Muscle of arm (tissue), 1 donor: ENCODE measurements at regions not wholly inside any gene's neighbourhood (a gene's known extent, or its start where the extent isn't known, plus 50 kb on each side); places are given as distances from the start of the nearest gene placed in this dataset.
"Not testable (repeated sequence)": the region's sequence is repeated elsewhere in the genome, so short reads cannot be mapped to it uniquely, and the experiment has no call there.

Experiments used
- DNase-seq: peaks from one replicate; pipeline ENCODE4 v3.0.0-alpha.2; 2013

DNA sequence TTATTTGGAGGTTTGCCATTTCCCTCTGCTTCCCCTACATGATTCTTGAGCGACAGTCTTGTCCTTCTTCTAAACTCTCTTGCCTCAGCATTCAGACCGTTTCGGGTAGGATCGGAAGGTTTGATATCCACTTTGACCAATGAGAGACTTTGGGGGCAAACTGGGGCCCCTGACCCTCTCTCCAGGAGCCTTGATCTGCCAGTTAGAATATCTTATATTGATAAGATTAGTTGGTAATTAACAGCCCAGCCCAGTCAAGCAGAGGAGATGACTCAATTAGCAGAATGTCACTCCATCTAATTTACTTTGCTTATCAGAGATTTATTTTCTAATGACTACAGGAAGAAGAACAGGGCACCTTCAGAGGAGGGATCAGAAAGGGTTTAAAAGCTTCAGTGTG, 532.8 kb downstream of the XYLT1 start:
- DNase-seq, result no peak

DNA sequence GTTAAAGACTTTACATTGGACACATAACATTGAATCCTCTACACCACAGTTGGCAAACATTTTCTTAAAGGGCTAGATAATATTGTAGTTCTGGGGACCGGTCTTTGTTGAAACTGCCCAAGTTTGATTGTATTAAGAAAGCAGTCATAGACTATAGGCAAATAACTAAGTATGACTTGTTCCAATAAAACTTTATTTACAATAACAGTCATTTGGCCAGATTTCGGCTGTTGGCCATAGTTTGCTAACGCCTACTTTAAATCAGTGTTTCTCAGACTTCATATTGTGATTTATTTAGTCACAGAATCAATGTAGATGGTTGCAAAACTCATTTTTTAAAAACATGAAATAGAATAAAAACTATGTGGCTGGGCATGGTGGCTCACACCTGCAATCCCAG, 531.8 kb downstream of the XYLT1 start:
- no peak for DNase-seq

DNA sequence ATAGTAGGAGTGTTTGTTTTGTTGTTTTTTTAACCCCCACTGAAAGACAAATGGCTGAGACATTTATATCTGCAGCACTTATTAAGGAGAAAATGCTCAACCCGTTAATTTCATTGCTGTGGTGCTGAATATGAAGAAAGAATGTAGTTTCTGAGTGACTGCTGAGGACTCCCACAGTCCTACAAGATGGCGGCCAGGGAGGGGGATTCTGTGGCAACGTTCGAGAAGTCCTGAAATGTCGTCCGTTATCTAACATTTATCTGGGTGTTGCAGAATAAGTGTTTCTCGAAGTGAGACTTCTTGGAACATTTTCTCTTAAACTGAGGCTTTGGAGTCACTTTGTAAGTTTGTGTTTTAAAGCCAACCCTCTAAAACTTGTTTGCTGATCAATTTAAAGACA, 530.4 kb downstream of the XYLT1 start:
- no peak for DNase-seq

DNA sequence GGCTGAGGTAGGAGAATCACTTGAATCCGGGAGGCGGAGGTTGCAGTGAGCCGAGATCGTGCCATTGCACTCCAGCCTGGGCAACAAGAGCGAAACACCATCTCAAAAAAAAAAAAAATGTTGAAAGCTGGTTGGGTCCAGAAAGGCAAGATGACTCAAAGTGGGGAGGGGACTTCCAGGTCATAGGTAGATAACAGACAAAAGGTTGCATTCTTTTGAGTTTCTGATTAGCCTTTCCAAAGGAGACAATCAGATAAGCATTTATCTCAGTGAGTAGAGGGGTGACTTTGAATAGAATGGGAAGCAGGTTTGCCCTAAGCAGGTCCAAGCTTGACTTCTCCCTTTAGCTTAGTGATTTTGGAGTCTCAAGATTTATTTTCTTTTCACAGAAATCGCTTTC, 527.9 kb downstream of the XYLT1 start:
- DNase-seq, result not testable (repeated sequence)

DNA sequence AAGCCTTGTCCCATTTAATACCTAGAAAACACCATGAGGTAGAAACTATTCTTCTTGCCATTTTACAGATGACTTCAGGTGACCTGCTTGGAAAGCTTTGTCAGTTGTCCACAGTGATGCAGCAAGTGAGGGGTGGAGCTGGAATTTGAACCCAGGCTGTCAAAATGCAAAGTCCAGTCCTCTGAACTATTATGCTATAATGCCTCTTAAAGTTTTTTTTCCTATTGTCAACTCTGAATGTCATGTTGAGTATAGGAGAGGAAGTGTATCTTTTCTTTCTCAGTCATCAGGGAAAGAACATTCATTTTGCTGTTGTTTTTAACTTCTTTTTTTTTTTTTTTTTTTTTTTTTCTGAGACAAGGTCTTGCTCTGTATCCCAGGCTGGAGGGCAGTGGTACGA, 525.6 kb downstream of the XYLT1 start:
- no peak for DNase-seq

DNA sequence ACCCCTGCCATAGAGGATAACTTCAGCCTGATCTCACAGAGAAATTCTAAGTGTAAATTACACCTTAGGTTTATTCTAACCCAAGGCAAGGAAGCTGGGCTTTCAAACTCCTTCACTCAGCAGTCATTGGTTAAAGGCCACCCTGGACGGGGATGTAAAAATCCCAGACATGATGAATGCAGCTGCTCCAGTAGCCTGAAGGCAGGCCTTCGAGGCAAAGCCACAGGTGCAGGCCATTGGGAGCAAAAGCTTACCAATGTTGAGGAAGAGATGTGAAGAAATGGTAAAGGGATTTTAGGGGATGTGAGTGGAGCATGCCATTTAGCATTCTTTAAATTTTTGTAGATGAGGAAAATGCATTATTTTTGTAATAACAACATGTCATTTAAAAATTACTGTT, 514.4 kb downstream of the XYLT1 start:
- DNase-seq, result no peak

DNA sequence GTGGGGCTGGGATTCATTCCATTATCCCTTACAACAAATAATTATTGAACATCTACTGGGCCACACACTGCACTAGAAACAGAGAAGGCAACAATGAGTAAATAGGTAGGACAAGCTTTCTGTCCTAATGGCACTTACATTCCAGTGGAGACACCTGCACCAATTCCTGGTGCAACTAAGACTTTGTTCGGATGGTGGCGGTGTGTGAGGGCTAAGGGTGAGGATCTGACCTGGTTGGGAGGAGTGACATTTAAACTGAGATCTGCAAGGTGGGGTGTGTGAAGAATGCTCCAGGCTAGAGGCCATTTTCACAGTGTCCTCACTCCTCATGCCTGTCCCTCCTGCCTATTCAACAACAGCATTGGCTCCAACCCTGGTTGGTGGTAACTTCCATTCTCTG, 510.0 kb downstream of the XYLT1 start:
- no peak for DNase-seq

DNA sequence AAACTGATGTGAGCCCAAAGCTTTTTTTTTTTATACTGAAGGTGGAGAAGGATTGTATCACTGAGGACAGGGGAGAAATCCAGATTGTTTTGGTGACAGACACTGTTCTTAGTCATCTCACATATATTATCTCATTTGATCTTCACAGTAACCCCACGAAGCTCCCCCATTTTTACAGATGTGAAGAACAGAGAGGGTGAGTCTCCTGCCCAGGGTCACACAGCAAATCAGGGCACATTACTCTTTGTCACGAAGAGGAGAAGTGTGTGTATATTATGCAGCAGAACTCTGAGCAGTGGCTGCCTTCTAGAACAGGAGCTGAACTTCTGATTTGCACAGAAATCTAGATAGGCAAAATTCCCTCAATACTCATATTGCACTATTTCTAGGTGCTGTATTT, 504.3 kb downstream of the XYLT1 start:
- no peak for DNase-seq

DNA sequence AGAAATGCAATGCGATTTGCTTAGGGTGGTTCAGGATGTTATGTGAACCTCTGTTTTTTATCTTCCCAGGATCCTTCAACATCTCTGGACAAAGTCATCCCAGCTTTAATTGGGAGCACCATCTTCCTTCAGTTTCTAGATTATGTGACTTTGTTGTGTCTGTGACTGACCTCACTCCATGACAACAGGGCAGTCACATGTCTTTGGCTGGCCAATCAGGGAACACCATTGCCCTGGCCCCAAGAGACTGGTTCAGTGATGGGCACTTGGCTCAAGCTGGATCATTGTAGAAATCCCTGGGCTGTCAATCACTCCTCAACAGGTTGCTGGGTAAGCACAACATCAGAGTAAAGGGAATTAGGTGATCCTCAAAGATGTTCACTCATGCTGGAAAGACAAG, 499.7 kb downstream of the XYLT1 start:
- DNase-seq, result no peak

DNA sequence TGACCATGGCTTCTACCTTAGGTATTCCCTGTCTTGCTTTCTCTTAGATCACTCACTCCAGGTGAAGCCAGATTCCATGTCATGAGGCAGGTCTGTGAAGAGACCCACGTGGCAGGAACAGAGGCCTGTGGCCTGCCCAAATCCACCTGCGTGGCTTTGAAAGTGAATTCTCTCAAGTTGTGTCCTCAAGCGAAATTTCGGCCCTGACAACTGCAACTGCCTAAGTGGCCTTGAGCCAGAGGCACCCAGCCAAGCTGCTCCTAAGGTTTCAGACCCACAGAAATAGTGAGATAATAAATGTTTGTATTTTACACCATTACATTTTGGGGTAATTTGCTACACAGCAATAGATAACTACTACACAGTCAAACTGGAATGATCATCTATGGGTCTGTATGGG, 497.9 kb downstream of the XYLT1 start:
- DNase-seq, result no peak

DNA sequence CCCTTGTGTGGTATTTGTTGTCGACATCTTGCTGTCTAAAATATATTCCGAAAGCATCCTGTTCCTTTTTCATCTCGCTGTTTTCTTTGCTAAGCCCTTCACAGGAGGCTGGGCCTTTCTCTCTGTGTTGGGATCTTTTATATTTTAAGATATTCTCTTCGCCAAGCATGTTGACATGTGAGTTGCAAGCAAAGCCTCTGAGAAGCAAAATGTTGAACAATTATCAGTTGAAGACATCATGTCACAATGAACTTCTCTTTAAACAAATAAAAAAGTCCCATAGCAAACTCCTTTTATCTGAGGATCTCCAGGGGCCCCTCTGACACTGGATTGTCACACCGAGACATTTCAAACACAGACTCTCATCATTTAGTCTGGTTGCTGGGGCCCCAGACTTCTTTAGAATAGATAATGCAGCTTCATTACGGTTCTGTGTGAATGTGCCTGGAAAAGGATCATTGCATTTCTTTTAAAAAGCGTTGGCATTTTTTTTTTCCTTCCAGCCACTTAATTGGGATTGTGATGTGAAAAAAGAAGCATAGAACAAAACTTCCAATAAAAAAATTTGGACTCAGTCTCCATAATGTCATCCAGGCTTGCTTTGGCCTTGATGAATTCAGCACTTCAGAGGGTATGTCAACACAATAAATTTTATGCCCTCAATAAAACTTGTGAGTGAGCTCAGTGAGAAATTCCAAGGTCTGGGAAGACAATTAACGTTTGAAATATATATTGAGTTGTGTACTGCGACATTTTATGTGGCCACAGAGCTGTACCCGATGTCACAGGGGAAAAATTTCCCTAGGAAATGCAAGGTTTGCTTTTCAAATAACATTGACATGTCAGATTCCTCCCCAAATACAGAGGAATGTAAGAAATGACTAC, 496.8 kb downstream of the XYLT1 start:
- DNase-seq, result no peak

DNA sequence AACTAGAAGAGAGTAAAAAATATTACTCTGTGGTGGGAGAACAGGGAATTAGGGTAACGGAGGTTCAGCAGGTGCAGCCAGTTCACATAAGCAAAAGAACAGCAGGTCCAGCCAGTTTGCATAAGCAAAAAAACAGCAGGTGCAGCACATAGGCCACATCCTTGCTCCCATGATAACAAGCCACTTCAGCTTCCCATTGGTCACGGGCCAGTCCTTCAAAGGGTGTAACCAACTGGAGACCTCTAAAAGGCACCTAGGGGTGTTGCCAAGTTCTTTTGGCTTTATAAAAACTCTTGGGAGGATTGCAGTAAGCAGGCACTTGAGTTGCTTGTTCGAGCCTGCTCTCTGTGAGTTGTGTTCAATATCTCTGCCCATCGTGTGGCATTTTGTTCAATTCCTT, 488.1 kb downstream of the XYLT1 start:
- no peak for DNase-seq

DNA sequence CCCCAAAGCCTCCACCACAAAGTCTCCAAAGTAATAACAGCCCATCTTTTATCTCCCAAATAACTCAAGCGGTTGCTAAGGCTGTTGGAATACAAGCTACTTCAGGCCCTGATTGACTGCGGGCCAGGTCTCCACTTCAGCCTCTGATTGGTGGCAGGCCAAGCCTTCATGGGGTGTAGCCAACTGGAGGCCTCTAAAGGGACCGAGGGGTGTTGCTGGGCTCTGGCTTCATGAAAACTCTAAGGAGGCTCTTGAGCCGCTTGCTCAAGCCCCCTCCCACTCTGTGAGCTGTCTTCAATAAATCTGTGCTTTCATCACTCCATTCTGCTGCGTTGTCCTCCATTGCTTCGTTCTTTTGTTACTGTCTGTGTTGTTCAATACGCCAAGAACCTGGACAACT, 487.2 kb downstream of the XYLT1 start:
- DNase-seq, result no peak

DNA sequence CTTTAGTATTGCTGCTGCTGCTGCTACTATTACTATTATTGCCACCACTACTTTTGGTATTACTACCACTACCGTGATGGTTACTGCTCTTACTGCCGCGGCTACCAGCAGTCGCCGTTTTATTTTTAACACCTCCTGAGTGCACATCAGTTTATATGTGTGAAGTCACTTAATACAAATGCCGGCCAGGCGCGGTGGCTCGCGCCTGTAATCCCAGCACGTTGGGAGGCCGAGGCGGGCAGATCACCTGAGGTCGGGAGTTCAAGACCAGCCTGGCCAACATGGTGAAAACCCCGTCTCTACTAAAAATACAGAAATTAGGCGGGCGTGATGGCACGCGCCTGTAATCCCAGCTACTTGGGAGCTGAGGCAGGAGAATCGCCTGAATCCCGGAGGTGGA, 486.7 kb downstream of the XYLT1 start:
- DNase-seq, result not testable (repeated sequence)

DNA sequence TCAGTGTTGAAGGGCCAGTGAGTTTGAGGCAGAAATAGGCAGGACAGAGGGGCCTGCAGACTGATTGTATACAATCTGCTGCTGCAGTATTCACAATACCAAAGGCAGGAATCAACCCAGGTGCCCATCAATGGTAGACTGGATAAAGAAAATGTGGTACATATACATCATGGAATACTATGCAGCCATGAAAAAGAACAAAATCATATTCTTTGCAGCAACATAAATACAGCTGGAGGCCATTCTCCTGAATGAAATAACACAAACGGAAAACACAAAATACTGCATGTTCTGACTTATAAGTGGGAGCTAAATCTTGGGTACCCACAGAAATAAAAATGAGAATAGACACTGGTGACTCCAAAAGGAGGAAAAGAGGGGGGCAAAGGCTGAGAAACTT, 485.1 kb downstream of the XYLT1 start:
- no peak for DNase-seq

DNA sequence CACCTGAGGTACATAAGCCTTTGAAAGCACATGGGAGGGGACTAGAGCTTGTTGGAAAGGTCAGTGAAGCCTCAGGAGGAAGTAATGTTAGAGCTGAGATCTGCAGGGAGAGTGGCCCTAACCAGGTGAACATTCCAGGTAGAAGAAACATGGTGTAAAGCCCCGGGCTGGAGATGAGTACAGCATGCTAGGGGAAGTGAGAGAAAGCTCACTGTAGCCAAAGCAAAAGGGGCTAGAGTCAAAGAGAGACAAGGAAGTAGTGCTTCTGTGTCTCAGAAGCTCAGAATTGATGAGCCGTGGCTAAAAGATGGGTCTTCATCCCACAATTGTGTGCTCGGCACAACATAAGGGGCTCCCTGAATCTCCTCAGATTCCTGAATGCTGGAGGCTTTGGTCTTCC, 481.8 kb downstream of the XYLT1 start:
- no peak for DNase-seq

DNA sequence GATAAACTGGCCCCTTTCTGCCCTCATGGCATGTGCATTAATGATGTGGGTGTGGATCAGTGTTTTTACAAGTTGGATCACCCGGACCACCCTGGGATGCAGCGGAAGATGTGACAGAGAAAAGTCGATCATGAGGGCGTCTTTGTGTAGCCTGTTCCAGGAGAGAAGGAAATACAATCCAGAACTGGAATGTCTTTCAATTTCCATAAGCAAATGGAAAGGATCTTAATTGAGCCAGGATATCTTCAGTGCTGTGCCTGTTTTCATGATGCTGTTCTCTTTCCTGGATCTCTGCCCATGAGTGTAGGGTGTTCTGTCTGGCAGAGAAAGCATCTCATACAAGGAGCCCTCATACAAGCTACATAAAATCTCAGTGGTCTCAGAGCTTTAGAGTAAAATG, 481.4 kb downstream of the XYLT1 start:
- DNase-seq, result peak; percentile 34

DNA sequence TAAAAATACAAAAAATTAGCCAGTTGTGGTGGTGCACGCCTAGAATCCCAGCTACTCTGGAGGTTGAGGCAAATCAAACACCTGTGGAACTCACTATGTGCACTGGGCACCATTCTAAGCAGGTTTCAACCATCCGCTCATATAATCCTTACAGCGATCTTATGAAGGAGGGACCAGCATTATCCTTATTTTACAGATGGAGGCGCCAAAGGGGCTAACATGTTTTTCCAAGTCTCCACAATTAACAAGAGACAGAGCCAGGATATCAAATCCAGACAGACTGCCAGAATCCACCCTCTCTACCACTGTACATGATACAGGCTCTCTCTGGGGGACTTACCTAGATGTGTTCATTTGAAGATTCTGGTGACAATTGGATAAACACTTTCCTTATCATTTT, 479.0 kb downstream of the XYLT1 start:
- DNase-seq, result no peak

DNA sequence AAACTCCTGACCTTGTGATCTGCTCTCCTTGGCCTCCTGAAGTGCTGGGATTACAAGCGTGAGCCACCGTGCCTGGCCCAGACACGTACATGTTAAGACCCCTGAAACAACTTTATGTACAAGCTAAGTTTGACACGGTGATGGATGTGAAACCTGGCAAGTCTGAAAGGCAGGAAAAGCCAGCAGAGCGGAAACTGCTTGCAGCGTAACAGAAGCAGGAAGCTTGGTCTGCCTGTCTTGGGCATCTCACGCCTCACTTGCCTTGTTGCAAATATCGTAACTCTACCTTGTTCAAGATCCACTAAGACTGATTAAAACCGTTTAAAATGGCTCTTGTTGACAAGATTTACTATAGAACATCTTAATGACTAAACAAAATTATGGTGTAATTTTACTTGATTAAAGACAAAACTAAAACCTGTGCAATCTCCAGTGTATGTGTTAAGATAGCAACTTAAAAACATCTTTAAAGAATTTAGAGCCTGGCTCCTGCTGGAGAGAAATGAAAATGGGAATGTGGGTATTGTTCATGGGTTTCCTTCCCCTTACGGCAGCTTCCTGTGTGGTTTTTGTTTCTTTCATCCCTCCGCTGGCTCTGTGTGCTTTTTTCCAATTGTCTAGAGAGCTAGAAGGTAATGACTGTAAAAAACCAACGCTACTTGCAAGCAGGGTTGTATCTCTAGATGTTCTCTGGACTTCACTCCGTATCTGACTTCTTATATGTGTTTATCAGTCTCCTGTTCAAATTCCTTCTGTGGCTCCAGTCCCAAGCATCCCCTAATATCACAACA, 477.6 kb downstream of the XYLT1 start:
- no peak for DNase-seq

DNA sequence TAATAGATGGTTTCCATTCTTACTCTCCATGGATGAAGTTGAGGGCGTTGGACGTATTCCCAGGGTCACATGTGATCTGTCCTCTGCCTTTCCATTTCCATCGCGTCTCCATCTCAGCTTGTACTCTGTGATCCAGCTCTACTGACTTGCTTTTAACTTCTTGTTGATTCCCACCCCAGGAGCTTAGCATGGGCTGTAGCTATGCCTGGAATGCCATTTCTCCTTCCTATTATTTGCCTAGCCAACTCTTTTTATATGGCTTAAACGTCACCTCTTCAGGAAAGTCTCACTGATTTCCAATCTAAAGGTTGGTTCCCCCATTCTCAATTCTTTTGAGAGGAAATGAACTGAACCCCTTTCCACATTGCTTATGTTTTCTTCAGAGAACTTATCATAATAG, 475.9 kb downstream of the XYLT1 start:
- DNase-seq, result no peak

DNA sequence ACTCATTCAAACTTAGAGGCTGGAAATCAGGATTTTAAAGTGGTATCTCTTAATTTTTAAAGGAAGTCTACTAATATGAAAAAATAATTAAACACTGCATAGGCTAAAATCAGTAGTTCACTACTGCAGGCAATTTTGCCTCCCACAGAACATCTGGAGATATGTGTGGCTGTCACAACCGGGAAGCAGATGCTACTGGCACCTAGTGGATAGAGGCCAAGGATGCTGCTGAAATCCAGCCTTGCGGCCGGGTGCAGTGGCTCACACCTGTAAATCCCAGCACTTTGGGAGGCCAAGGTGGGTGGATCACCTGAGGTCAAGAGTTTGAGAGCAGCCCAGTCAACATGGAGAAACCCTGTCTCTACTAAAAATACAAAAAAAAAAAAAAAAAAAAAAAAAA, 473.9 kb downstream of the XYLT1 start:
- no peak for DNase-seq

DNA sequence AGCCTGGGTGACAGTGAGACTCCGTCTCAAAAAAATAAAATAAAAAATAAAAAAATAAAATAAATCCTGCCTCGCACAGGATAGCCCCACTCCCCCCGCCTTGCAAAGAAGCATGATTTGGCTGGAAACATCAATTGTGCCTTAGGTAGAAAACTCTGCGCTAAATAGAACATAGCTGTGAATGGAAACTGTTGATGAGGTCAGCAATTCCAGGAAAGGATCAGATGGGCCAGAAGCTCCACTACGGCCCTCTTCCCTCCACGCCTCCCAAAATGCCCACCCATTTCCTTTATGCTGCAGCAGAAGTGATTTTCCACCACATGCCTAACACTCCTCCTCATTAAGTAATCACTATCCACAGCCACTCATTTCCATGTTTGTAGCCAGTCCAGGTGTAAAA, 473.4 kb downstream of the XYLT1 start:
- no peak for DNase-seq

DNA sequence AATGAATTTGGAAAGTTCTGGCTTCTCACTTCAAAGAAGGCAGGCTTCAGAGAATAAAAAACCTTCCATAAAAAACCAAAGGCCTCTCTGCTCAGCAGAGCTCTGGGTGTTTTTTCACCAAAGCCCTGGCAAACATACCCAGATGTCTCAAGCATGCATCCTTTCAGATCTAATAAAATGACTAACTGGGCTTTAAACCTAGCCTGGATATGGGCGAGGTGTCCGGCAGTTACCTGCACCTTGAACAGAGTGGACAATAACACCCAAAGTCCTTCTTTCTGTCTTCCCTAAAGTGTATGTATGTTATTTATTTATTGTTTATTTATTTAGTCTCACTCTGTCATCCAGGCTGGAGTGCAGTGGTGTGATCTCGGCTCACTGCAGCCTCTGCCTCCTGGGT, 469.3 kb downstream of the XYLT1 start:
- no peak for DNase-seq
